ENCODE measurements at regions not wholly inside any gene's neighbourhood (a gene's known extent, or its start where the extent isn't known, plus 50 kb on each side); places are given as distances from the start of the nearest gene placed in this dataset.
"Not testable (repeated sequence)": the region's sequence is repeated elsewhere in the genome, so short reads cannot be mapped to it uniquely, and the experiment has no call there.

GRCh38 chr3:76527773-76528172 is 512.1 kb upstream of the ROBO2 start:
- DNase-seq (ENCODE audit: low read depth) = no peak

- no peak for DNase-seq (ENCODE audit: low read depth)
Measured at GRCh38 chr3:76532158-76532822, 507.6 kb upstream of the ROBO2 start.

GRCh38 chr3:76533710-76534109 is 506.2 kb upstream of the ROBO2 start:
- peak; percentile 11 for DNase-seq (ENCODE audit: low read depth)

- DNase-seq (ENCODE audit: low read depth) = not testable (repeated sequence)
Measured at GRCh38 chr3:76537857-76538256, 502.0 kb upstream of the ROBO2 start.

- DNase-seq (ENCODE audit: low read depth) = no peak
Measured at GRCh38 chr3:76547674-76548073, 492.2 kb upstream of the ROBO2 start.

- no peak for DNase-seq (ENCODE audit: low read depth)
Measured at GRCh38 chr3:76550522-76551201, 489.2 kb upstream of the ROBO2 start.

GRCh38 chr3:76551739-76552138 is 488.2 kb upstream of the ROBO2 start:
- DNase-seq (ENCODE audit: low read depth) = no peak

GRCh38 chr3:76552653-76553052 is 487.2 kb upstream of the ROBO2 start:
- DNase-seq (ENCODE audit: low read depth) = no peak

GRCh38 chr3:76554707-76555106 is 485.2 kb upstream of the ROBO2 start:
- no peak for DNase-seq (ENCODE audit: low read depth)

- no peak for DNase-seq (ENCODE audit: low read depth)
Measured at GRCh38 chr3:76561494-76562236, 478.2 kb upstream of the ROBO2 start.

- DNase-seq (ENCODE audit: low read depth) = no peak
Measured at GRCh38 chr3:76565496-76566210, 474.2 kb upstream of the ROBO2 start.

GRCh38 chr3:76566211-76566534 is 473.7 kb upstream of the ROBO2 start:
- DNase-seq (ENCODE audit: low read depth) = no peak

GRCh38 chr3:76566904-76567303 is 473.0 kb upstream of the ROBO2 start:
- no peak for DNase-seq (ENCODE audit: low read depth)

GRCh38 chr3:76570436-76571057 is 469.4 kb upstream of the ROBO2 start:
- no peak for DNase-seq (ENCODE audit: low read depth)

GRCh38 chr3:76576201-76576600 is 463.7 kb upstream of the ROBO2 start:
- no peak for DNase-seq (ENCODE audit: low read depth)

- no peak for DNase-seq (ENCODE audit: low read depth)
Measured at GRCh38 chr3:76582098-76582497, 457.8 kb upstream of the ROBO2 start.

- DNase-seq (ENCODE audit: low read depth) = no peak
Measured at GRCh38 chr3:76582632-76583378, 457.1 kb upstream of the ROBO2 start.

- no peak for DNase-seq (ENCODE audit: low read depth)
Measured at GRCh38 chr3:76585794-76586392, 454.0 kb upstream of the ROBO2 start.

GRCh38 chr3:76586471-76586870 is 453.4 kb upstream of the ROBO2 start:
- DNase-seq (ENCODE audit: low read depth) = no peak

- DNase-seq (ENCODE audit: low read depth) = no peak
Measured at GRCh38 chr3:76610150-76610549, 429.7 kb upstream of the ROBO2 start.

GRCh38 chr3:76615719-76616118 is 424.2 kb upstream of the ROBO2 start:
- peak; percentile 24 for DNase-seq (ENCODE audit: low read depth)

Measured in HS-5 (cell line).